ENCODE measurements at regions not wholly inside any gene's neighbourhood (a gene's known extent, or its start where the extent isn't known, plus 50 kb on each side); places are given as distances from the start of the nearest gene placed in this dataset.

- TF ChIP-seq AHDC1 (CRISPR knock-in tag; IDR thresholded peaks at IDR 0.05; ENCODE audit: borderline replicate concordance) (peak; percentile 99), ZSCAN21 (CRISPR knock-in tag; IDR thresholded peaks at IDR 0.05; ENCODE audit: borderline replicate concordance) (0 out of 2 replicates have a peak, but pooled peaks have one; percentile 37), NFATC3 (CRISPR knock-in tag; IDR thresholded peaks at IDR 0.05) (0 out of 2 replicates have a peak, but pooled peaks have one; percentile 41), MAX (IDR thresholded peaks at IDR 0.05) (no peak; the same call in 1 of the 2 replicates), ONECUT2 (CRISPR knock-in tag; IDR thresholded peaks at IDR 0.05) (no peak), ZNF264 (CRISPR knock-in tag; IDR thresholded peaks at IDR 0.05) (no peak), GLI4 (CRISPR knock-in tag; IDR thresholded peaks at IDR 0.05; ENCODE audit: borderline replicate concordance) (no peak), ZNF12 (CRISPR knock-in tag; IDR thresholded peaks at IDR 0.05) (peak; percentile 13; the same call in 1 of the 2 replicates), ZNF3 (CRISPR knock-in tag; IDR thresholded peaks at IDR 0.05) (no peak), PHF5A (CRISPR knock-in tag; IDR thresholded peaks at IDR 0.05; ENCODE audit: low read depth, unreplicated experiment) (peak; percentile 81), KLF9 (CRISPR knock-in tag; IDR thresholded peaks at IDR 0.05; ENCODE audit: low read depth) (no peak), ZNF510 (CRISPR knock-in tag; IDR thresholded peaks at IDR 0.05; ENCODE audit: low read depth) (0 out of 2 replicates have a peak, but pooled peaks have one; percentile 24), KDM4B (CRISPR knock-in tag; IDR thresholded peaks at IDR 0.05) (0 out of 2 replicates have a peak, but pooled peaks have one; percentile 34), LCORL (IDR thresholded peaks at IDR 0.05) (peak; percentile 44; the same call in 1 of the 2 replicates), LCORL (CRISPR knock-in tag; IDR thresholded peaks at IDR 0.05) (peak; percentile 79), HNF1A (IDR thresholded peaks at IDR 0.05; ENCODE audit: low read depth) (peak; percentile 48), HNF1A (CRISPR knock-in tag; IDR thresholded peaks at IDR 0.05; ENCODE audit: borderline replicate concordance) (peak; percentile 63; the same call in 1 of the 2 replicates), ATF2 (CRISPR knock-in tag; IDR thresholded peaks at IDR 0.05) (peak; percentile 97), ZBTB20 (CRISPR knock-in tag; IDR thresholded peaks at IDR 0.05; ENCODE audit: borderline replicate concordance, low read depth) (peak; percentile 88; the same call in 1 of the 2 replicates), BRD4 (CRISPR knock-in tag; IDR thresholded peaks at IDR 0.05) (no peak)
Observed at GRCh38 chr5:60417500-60418181, 282.3 kb downstream of the DEPDC1B start (continued).
